ENCODE measurements at regions not wholly inside any gene's neighbourhood (a gene's known extent, or its start where the extent isn't known, plus 50 kb on each side); places are given as distances from the start of the nearest gene placed in this dataset.

DNA sequence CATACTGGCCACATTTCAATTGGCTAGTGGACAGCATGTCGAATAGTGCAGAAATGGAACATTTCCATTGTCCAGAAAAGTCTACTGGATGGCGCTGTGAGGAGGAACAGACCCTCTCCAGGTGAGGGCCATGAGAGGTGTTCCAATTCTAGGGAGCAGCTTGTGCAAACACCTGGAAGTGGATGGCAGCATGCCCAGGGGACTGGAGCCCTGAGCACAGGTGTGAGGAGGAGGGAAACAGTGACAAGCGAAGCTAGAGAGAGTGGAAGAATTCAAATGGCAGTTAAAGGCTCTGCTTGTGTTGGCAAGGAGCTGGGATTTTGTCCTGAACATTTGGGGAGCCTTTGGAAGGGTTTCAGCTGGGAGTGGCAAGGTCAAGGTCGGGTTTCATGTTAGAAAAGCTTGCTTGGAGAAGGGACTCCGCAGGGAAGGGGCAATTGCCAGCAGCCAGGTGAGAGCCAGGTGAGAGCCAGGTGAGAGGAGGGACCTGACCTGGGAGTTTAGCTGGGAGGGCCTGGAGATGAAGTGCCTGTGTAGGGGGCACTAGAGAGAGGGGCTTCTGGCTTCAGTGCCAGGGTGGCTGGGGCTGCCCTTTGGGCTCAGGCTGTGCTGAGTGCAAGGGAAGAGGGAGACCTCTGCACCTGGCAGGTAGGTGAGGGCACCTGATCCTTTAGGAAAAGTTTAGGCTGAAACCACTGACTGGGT lies 93.8 kb downstream of the LINGO1 start:
- DNase-seq = no peak
- peaks cover 27% of the 10 kb centered on the region for H3K4me1 ChIP-seq
- no peaks in the 10 kb centered on the region for H3K36me3 ChIP-seq (ENCODE audit: low read depth, missing control alignments)
- H3K4me3 ChIP-seq = no peak overlapping the region
- TF ChIP-seq, protein P1, sequence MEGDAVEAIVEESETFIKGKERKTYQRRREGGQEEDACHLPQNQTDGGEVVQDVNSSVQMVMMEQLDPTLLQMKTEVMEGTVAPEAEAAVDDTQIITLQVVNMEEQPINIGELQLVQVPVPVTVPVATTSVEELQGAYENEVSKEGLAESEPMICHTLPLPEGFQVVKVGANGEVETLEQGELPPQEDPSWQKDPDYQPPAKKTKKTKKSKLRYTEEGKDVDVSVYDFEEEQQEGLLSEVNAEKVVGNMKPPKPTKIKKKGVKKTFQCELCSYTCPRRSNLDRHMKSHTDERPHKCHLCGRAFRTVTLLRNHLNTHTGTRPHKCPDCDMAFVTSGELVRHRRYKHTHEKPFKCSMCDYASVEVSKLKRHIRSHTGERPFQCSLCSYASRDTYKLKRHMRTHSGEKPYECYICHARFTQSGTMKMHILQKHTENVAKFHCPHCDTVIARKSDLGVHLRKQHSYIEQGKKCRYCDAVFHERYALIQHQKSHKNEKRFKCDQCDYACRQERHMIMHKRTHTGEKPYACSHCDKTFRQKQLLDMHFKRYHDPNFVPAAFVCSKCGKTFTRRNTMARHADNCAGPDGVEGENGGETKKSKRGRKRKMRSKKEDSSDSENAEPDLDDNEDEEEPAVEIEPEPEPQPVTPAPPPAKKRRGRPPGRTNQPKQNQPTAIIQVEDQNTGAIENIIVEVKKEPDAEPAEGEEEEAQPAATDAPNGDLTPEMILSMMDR (IDR thresholded peaks at IDR 0.05) = no peak
- no peak for TF ChIP-seq POLR2A (IDR thresholded peaks at IDR 0.05)
- H3K27me3 ChIP-seq = no peaks in the 10 kb centered on the region
- WGBS, 2 donors = 52 to 59% methylated on average over 5 of the region's 5 CpGs
- no peak overlapping the region for H3K27ac ChIP-seq
- intact Hi-C loops (cut with DNase I; ENCODE audit: low total_unique reads) = no loop called here
- H3K9me3 ChIP-seq = no peaks in the 10 kb centered on the region

DNA sequence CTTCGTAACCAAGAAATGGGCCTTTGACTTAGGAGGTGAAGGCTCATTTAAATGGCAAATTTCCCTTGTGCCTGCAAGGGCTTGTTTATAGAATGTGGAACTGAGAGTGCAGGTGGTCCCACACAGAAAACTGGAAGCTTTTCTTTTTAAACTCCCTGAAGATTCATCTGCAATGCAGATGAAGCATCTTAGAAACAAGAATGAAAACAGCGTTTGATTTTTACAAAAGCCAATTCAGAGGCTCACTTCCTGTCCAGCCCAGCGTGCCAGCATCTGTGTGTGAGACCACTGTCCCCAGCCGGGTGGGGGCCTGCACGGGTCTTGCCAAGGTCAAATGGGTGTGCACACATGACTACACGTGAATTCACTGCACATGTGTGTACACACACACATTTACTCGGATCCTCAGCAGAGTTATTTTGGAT lies 94.7 kb downstream of the LINGO1 start:
- no peaks in the 10 kb centered on the region for H3K36me3 ChIP-seq (ENCODE audit: low read depth, missing control alignments)
- H3K27ac ChIP-seq = no peak overlapping the region
- no peaks in the 10 kb centered on the region for H3K9me3 ChIP-seq
- 41 to 73% methylated on average over 7 of the region's 7 CpGs for WGBS, 2 donors
- peaks cover 22% of the 10 kb centered on the region for H3K4me1 ChIP-seq
- H3K4me3 ChIP-seq = no peak overlapping the region
- TF ChIP-seq POLR2A (IDR thresholded peaks at IDR 0.05) = no peak
- TF ChIP-seq, protein P1 (IDR thresholded peaks at IDR 0.05) = no peak
- no peaks in the 10 kb centered on the region for H3K27me3 ChIP-seq
- intact Hi-C loops (cut with DNase I; ENCODE audit: low total_unique reads) = no loop called here
- DNase-seq = no peak

DNA sequence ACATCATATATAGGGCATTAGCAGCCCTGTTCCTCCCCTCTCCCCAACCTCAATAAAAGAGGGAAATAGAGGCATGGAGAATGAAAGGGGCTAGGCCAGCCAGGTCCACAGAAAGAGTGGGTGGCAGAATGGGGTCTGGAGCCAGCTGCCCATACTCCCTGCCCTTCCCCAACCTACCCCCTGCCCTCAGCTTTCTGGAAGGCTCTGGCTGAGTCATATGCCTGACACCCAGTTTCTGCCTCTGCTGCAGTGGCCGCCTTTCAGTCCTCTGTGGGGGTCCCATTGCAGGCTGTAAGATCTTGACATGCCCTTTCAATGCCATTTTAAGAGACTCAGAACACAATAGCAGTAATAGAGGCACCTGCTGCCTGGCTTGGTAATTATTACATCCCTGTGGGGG lies 95.7 kb downstream of the LINGO1 start:
- H3K4me1 ChIP-seq = peaks cover 15% of the 10 kb centered on the region
- no peak overlapping the region for H3K4me3 ChIP-seq
- no peaks in the 10 kb centered on the region for H3K36me3 ChIP-seq (ENCODE audit: low read depth, missing control alignments)
- TF ChIP-seq POLR2A (IDR thresholded peaks at IDR 0.05) = no peak
- TF ChIP-seq, protein P1 (IDR thresholded peaks at IDR 0.05) = no peak
- no peak for DNase-seq
- intact Hi-C loops (cut with DNase I; ENCODE audit: low total_unique reads) = no loop called here
- 94 to 100% methylated on average over 1 of the region's 1 CpG for WGBS, 2 donors
- H3K27me3 ChIP-seq = no peaks in the 10 kb centered on the region
- H3K9me3 ChIP-seq = no peaks in the 10 kb centered on the region
- no peak overlapping the region for H3K27ac ChIP-seq

DNA sequence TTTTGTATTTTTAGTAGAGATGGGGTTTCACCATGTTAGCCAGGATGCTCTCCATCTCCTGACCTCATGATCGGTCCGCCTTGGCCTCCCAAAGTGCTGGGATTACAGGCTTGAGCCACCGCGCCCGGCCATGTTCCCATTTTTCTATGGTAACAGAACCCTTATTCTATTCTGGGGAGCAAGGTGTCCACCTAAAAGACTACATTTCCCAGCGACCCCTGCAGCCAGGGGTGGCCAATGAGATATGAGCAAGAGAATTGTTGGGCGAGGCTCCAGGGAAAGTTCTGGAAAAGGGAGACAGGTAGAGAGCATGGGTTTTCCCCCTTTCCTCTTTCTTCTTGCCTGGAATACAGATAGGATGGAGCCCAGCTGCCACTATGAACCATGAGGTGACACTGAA lies 96.9 kb downstream of the LINGO1 start:
- Histone ChIP-seq H3K27me3 (no peaks in the 10 kb centered on the region), H3K27ac (no peak overlapping the region), H3K9me3 (no peaks in the 10 kb centered on the region), H3K36me3 (ENCODE audit: low read depth, missing control alignments) (no peaks in the 10 kb centered on the region), H3K4me1 (peaks cover 15% of the 10 kb centered on the region), H3K4me3 (no peak overlapping the region)
- no peak for DNase-seq
- TF ChIP-seq, protein P1 (IDR thresholded peaks at IDR 0.05) = no peak
- TF ChIP-seq POLR2A (IDR thresholded peaks at IDR 0.05) = no peak
- 95 to 98% methylated on average over 7 of the region's 7 CpGs for WGBS, 2 donors
- intact Hi-C loops (cut with DNase I; ENCODE audit: low total_unique reads) = no loop called here
